Panc1 (cell line): ENCODE measurements at regions not wholly inside any gene's neighbourhood (a gene's known extent, or its start where the extent isn't known, plus 50 kb on each side); places are given as distances from the start of the nearest gene placed in this dataset.

Experiments
- ATAC-seq: fragments of 200-7000 bp; cut with Tn5 transposase; 2 replicates; pipeline ENCODE4 v1.9.1; 2020; ENCODE audit warnings: mild to moderate bottlenecking, moderate library complexity
- BruUV-seq: library from RNA; stranded (reverse); fragments of 400-500 nt; replicated peaks from 2 replicates; lab custom pipeline; 2021; lab: Mats Ljungman, UMichigan
- CTCF ChIA-PET: fragments of 300-600 bp; sonication (Branson Sonifier 250); formaldehyde crosslinking; loops from one replicate; lab custom pipeline; 2022; ENCODE audit warnings: antibody characterized with exemption; lab: Charles Lee
- POLR2A ChIA-PET: fragments of 300-600 bp; sonication (Branson Sonifier 250); formaldehyde crosslinking; loops from one replicate; lab custom pipeline; 2022; ENCODE audit warnings: antibody characterized with exemption; lab: Charles Lee
- DNase-seq: peaks from one replicate; pipeline ENCODE4 v3.0.0-alpha.2; 2010; ENCODE audit warnings: low read depth, low spot score
- H3K27ac ChIP-seq: 2 replicates; pipeline ENCODE4 v1.5.1; 2011; ENCODE audit warnings: mild to moderate bottlenecking, low read length, inconsistent platforms
- H3K27me3 ChIP-seq: fragments of 200-500 bp; sonication (Bioruptor generic); 2 replicates; pipeline ENCODE4 v1.6.0; 2014; ENCODE audit warnings: low read length, inconsistent platforms; ENCODE audit not compliant: control insufficient read depth, insufficient read depth
- H3K36me3 ChIP-seq: fragments of 200-500 bp; sonication (Bioruptor generic); 2 replicates; pipeline ENCODE4 v1.5.1; 2014; ENCODE audit warnings: inconsistent platforms, mild to moderate bottlenecking, low read length, moderate library complexity; ENCODE audit not compliant: control insufficient read depth, insufficient read depth
- H3K4me1 ChIP-seq: 2 replicates; pipeline ENCODE4 v1.5.1; 2011; ENCODE audit warnings: inconsistent platforms, mild to moderate bottlenecking, low read length, moderate library complexity; ENCODE audit not compliant: control insufficient read depth, insufficient read depth
- H3K4me3 ChIP-seq, 2 experiments: 2 replicates each; pipeline ENCODE4 v1.5.1; 2011 to 2012; ENCODE audit warnings: low read depth in 2 of 2, low read length in 2 of 2, mild to moderate bottlenecking in 2 of 2, inconsistent platforms in 1 of 2, moderate library complexity in 1 of 2
- H3K9me3 ChIP-seq: fragments of 200-500 bp; sonication (Bioruptor generic); 2 replicates; pipeline ENCODE4 v1.5.1; 2014; ENCODE audit warnings: low read depth, mild to moderate bottlenecking, inconsistent platforms, low read length, moderate library complexity; ENCODE audit not compliant: control insufficient read depth, insufficient read depth
- CTCF ChIP-seq: fragments of 450-650 bp; IDR thresholded peaks from 2 replicates; pipeline ENCODE4 v1.5.1; 2017; ENCODE audit warnings: mild to moderate bottlenecking
- POLR2AphosphoS5 ChIP-seq: IDR thresholded peaks from 2 replicates; pipeline ENCODE4 v1.6.1; 2012; ENCODE audit warnings: mild to moderate bottlenecking, low read depth, low read length, moderate library complexity
- REST ChIP-seq, 2 experiments: IDR thresholded peaks; 2 replicates each; pipeline ENCODE4 v1.6.1; 2011 to 2012; ENCODE audit warnings: low read depth in 2 of 2, control low read depth in 1 of 2, low read length in 1 of 2, mild to moderate bottlenecking in 1 of 2, moderate library complexity in 1 of 2; ENCODE audit not compliant: insufficient read depth in 1 of 2
- SIN3A ChIP-seq: IDR thresholded peaks from 2 replicates; pipeline ENCODE4 v1.6.1; 2012; ENCODE audit warnings: low read depth, mild to moderate bottlenecking, low read length, moderate library complexity, borderline replicate concordance; ENCODE audit not compliant: insufficient read depth
- TCF7L2 ChIP-seq: IDR thresholded peaks from 2 replicates; pipeline ENCODE4 v1.6.1; 2011; ENCODE audit warnings: mild to moderate bottlenecking, low read depth, low read length, inconsistent platforms
- in situ Hi-C: cut with HindIII; loops from 2 replicates; pipeline ENCODE4 v1.10.0; 2016; ENCODE audit warnings: low sequenced_read_pairs, low pct_unique_long_range_greater_than_20kb
- intact Hi-C: fragments of 100-400 bp; cut with micrococcal nuclease; formaldehyde crosslinking; loops from one replicate; pipeline ENCODE4 v1.10.0; 2022; ENCODE audit not compliant: unreplicated experiment

GRCh38 chr5:56580864-56581263, 234.5 kb upstream of the MAP3K1 start:
- BruUV-seq, result no TSS peak
- POLR2A ChIA-PET, result no interaction called here
- no peak overlapping the region for H3K27ac ChIP-seq
- DNase-seq, result no peak
- no peak overlapping the region for H3K4me3 ChIP-seq
- H3K9me3 ChIP-seq, result no peaks in the 10 kb centered on the region
- H3K36me3 ChIP-seq, result no peaks in the 10 kb centered on the region
- intact Hi-C loops (no loop called here), in situ Hi-C loops (no loop called here)
- H3K4me1 ChIP-seq, result no peaks in the 10 kb centered on the region
- TF ChIP-seq POLR2AphosphoS5 (no peak), TCF7L2 (no peak), REST (IDR thresholded peaks at IDR 0.05; ENCODE audit: insufficient read depth in 1 of 2, low read depth in 2 of 2, low read length in 1 of 2) (no peak), CTCF (no peak), SIN3A (no peak)
- CTCF ChIA-PET, result no interaction called here
- peaks cover 10% of the 10 kb centered on the region; the same call in 1 of the 2 replicates for H3K27me3 ChIP-seq
- ATAC-seq, result no peak

DNA sequence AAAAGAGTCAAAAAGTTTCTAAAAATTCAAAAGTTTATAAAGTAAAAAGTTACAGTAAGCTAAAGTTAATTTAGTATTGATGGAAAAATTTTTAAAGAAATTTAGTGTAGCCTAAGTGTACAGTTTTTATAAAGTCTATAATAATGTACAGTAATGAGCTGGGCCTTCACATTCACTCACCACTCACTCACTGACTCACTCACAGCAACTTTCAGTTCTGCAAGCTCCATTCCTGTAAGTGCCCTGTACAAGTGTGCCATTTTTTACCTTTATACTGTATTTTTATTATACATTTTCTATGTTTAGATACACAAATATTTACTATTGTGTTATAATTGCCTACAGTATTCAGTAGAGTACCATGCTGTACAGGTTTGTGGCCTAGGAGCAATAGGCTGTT, 239.5 kb upstream of the MAP3K1 start:
- intact Hi-C loops (no loop called here), in situ Hi-C loops (no loop called here)
- Histone ChIP-seq H3K27ac (no peak overlapping the region), H3K9me3 (no peaks in the 10 kb centered on the region), H3K4me3 (no peak overlapping the region), H3K27me3 (peaks cover 10% of the 10 kb centered on the region; the same call in 1 of the 2 replicates), H3K36me3 (no peaks in the 10 kb centered on the region), H3K4me1 (no peaks in the 10 kb centered on the region)
- TF ChIP-seq REST (IDR thresholded peaks at IDR 0.05; ENCODE audit: insufficient read depth in 1 of 2, low read depth in 2 of 2, low read length in 1 of 2) (no peak), SIN3A (no peak), POLR2AphosphoS5 (no peak), CTCF (no peak), TCF7L2 (no peak)
- BruUV-seq, result no TSS peak
- DNase-seq (no peak), ATAC-seq (no peak)
- ChIA-PET CTCF (no interaction called here), POLR2A (no interaction called here)
